K562 (cell line): ENCODE measurements at regions not wholly inside any gene's neighbourhood (a gene's known extent, or its start where the extent isn't known, plus 50 kb on each side); places are given as distances from the start of the nearest gene placed in this dataset.
A peak's percentile ranks its signal among the peaks of the same experiment; 100 is the strongest.

ENCODE experiments used
- ATAC-seq: fragments of 200-7000 bp; cut with Tn5 transposase; 3 replicates; pipeline ENCODE4 v1.9.1; 2020; ENCODE audit warnings: moderate library complexity
- BruUV-seq: library from RNA; stranded (reverse); fragments of 400-500 nt; replicated peaks from 2 replicates; lab custom pipeline; 2021; lab: Mats Ljungman, UMichigan
- CTCF ChIA-PET: fragments of 300-600 bp; formaldehyde crosslinking; extraction: SDS; loops from one replicate; lab custom pipeline; 2021; ENCODE audit warnings: low intra/inter-chr PET ratio; lab: Yijun Ruan, JAX
- POLR2A ChIA-PET: fragments of 300-600, 350-650 bp; sonication (Branson Sonifier 250); formaldehyde crosslinking; extraction: SDS; loops from one replicate; lab custom pipeline; 2021; ENCODE audit warnings: antibody characterized with exemption, inconsistent platforms; lab: Yijun Ruan, JAX
- DNase-seq, 4 experiments: peaks; one replicate each; pipeline versions ENCODE4 v3.0.0 to v3.0.0-alpha.2; 2011 to 2018; ENCODE audit warnings: low spot score in 3 of 4, mixed read lengths in 3 of 4; ENCODE audit errors: extremely low read depth in 1 of 4
- FAIRE-seq: peaks from 2 replicates; lab custom pipeline; 2011; peaks lifted over from hg19 to GRCh38; lab: Jason Lieb, UNC
- H2AFZ ChIP-seq: 2 replicates; pipeline ENCODE4 v1.6.0; 2011; ENCODE audit warnings: low read depth, low read length, control low read depth, inconsistent platforms
- H3K27ac ChIP-seq: fragments of 200-600 bp; 3 replicates; pipeline ENCODE4 v1.8.0; 2011; ENCODE audit warnings: low read depth, mild to moderate bottlenecking, control low read depth, inconsistent platforms, low read length, moderate library complexity, mixed read lengths; ENCODE audit errors: extremely low read depth
- H3K27me3 ChIP-seq, 2 experiments: fragments of 300-600 bp in 1 of 2; 2 replicates in 1 of 2; 3 replicates in 1 of 2; pipeline versions ENCODE4 v1.6.0 to v1.8.0; 2011; ENCODE audit warnings: inconsistent platforms in 2 of 2, low read length in 2 of 2, mild to moderate bottlenecking in 1 of 2, mixed read lengths in 1 of 2, moderate library complexity in 1 of 2; ENCODE audit not compliant: control insufficient read depth in 2 of 2, insufficient read depth in 2 of 2
- H3K36me3 ChIP-seq: fragments of 300-600 bp; 3 replicates; pipeline ENCODE4 v1.8.0; 2011; ENCODE audit warnings: mild to moderate bottlenecking, low read length, inconsistent platforms; ENCODE audit not compliant: control insufficient read depth, insufficient read depth
- H3K4me1 ChIP-seq, 2 experiments: fragments of 200-600 bp in 1 of 2; replicated peaks in 1 of 2; 2 replicates in 1 of 2; 3 replicates in 1 of 2; pipeline versions ENCODE4 v1.5.1 to v1.8.0; 2011; ENCODE audit warnings: inconsistent platforms in 2 of 2, low read length in 2 of 2, mild to moderate bottlenecking in 1 of 2, mixed read lengths in 1 of 2, moderate library complexity in 1 of 2; ENCODE audit not compliant: control insufficient read depth in 2 of 2, insufficient read depth in 2 of 2
- H3K4me2 ChIP-seq: 2 replicates; pipeline ENCODE4 v1.6.1; 2011; ENCODE audit warnings: low read length, control low read depth, inconsistent platforms, mixed read lengths; ENCODE audit not compliant: insufficient read depth
- H3K4me3 ChIP-seq: fragments of 200-600 bp; sonication (generic), shearing (Covaris generic); 2 replicates; pipeline ENCODE4 v1.5.1; 2016; ENCODE audit warnings: control low read depth, inconsistent platforms
- H3K79me2 ChIP-seq: fragments of 200-600 bp; 3 replicates; pipeline ENCODE4 v1.8.0; 2011; ENCODE audit warnings: low read length, inconsistent platforms; ENCODE audit not compliant: control insufficient read depth, insufficient read depth
- H3K9ac ChIP-seq, 2 experiments: 2 replicates each; pipeline versions ENCODE4 v1.6.0 to v1.6.1; 2011; ENCODE audit warnings: low read depth in 2 of 2, low read length in 2 of 2, control low read depth in 1 of 2, inconsistent platforms in 1 of 2, mild to moderate bottlenecking in 1 of 2, mixed read lengths in 1 of 2; ENCODE audit not compliant: insufficient read depth in 1 of 2
- H3K9me1 ChIP-seq: one replicate; pipeline ENCODE4 v1.6.0; 2011; ENCODE audit warnings: inconsistent platforms, mild to moderate bottlenecking, low read length, moderate library complexity; ENCODE audit not compliant: control insufficient read depth, insufficient read depth
- H3K9me3 ChIP-seq: replicated peaks from 2 replicates; pipeline ENCODE4 v1.5.1; 2011; ENCODE audit warnings: low read depth, low read length, inconsistent platforms; ENCODE audit not compliant: control insufficient read depth, insufficient read depth
- H4K20me1 ChIP-seq: replicated peaks from 2 replicates; pipeline ENCODE4 v1.6.1; 2011; ENCODE audit warnings: low read length, inconsistent platforms, mixed read lengths; ENCODE audit not compliant: control insufficient read depth, insufficient read depth
- CBFA2T2 ChIP-seq: fragments of 450-650 bp; conservative IDR thresholded peaks from 2 replicates; pipeline ENCODE4 v1.6.1; 2017; ENCODE audit warnings: mild to moderate bottlenecking
- GATA2 ChIP-seq: sonication (generic); formaldehyde crosslinking; IDR thresholded peaks from 2 replicates; pipeline ENCODE4 v1.4.0; 2020; ENCODE audit warnings: mild to moderate bottlenecking, missing genetic modification reagents
- MED1 ChIP-seq: sonication (generic); formaldehyde crosslinking; IDR thresholded peaks from 2 replicates; pipeline ENCODE4 v1.8.1; 2023; ENCODE audit warnings: missing genetic modification reagents, borderline replicate concordance
- PCBP2 ChIP-seq: fragments of 200-400 bp; formaldehyde crosslinking; IDR thresholded peaks from 2 replicates; pipeline ENCODE4 v1.6.1; 2018; ENCODE audit warnings: low read length, low read depth, mild to moderate bottlenecking, moderate library complexity; ENCODE audit not compliant: poor library complexity, severe bottlenecking
- SMARCA5 ChIP-seq: fragments of 450-650 bp; IDR thresholded peaks from 2 replicates; pipeline ENCODE4 v1.6.1; 2016
- SP1 ChIP-seq: sonication (generic); formaldehyde crosslinking; IDR thresholded peaks from 2 replicates; pipeline ENCODE4 v1.8.1; 2022; ENCODE audit warnings: mild to moderate bottlenecking, missing genetic modification reagents
- TAL1 ChIP-seq: fragments of 450-650 bp; IDR thresholded peaks from 2 replicates; pipeline ENCODE4 v1.6.1; 2016; ENCODE audit warnings: mild to moderate bottlenecking
- ZFX ChIP-seq: sonication (generic); formaldehyde crosslinking; IDR thresholded peaks from 2 replicates; pipeline ENCODE4 v1.8.0; 2022; ENCODE audit warnings: mild to moderate bottlenecking, missing genetic modification reagents, moderate library complexity
- ZKSCAN1 ChIP-seq: fragments of 150-350 bp; IDR thresholded peaks from 2 replicates; pipeline ENCODE4 v1.6.1; 2016; ENCODE audit warnings: low read depth, low read length
- ZNF253 ChIP-seq: fragments of 250-450 bp; sonication (Bioruptor Pico); conservative IDR thresholded peaks from 2 replicates; pipeline ENCODE4 v1.6.1; 2021; ENCODE audit warnings: mild to moderate bottlenecking
- ZNF436 ChIP-seq: fragments of 250-450, 450-650 bp; sonication (Bioruptor Pico); formaldehyde crosslinking; IDR thresholded peaks from 2 replicates; pipeline ENCODE4 v1.7.0; 2020; ENCODE audit warnings: mild to moderate bottlenecking
- WGBS: fragments of 100-300 bp; shearing (Covaris generic); methylation state at CpG from one replicate; pipeline ENCODE4 v1.1.6; 2016; ENCODE audit warnings: low coverage, mixed read lengths; ENCODE audit not compliant: insufficient coverage; ENCODE audit errors: missing lambda C conversion rate; 5-methylcytosine and 5-hydroxymethylcytosine counted together
- in situ Hi-C: fragments of 300-500 bp; cut with MboI; formaldehyde crosslinking; loops from 4 replicates; pipeline ENCODE4 v1.15.0; 2018; ENCODE audit warnings: inconsistent platforms, mixed read lengths
- intact Hi-C: fragments of 100-400 bp; cut with micrococcal nuclease; formaldehyde crosslinking; loops from 2 replicates; pipeline ENCODE4 v1.14.2; 2022
- TF ChIP-seq, protein P1 (sequence below): fragments of 450-650 bp; IDR thresholded peaks from 2 replicates; pipeline ENCODE4 v1.6.1; 2016; ENCODE audit warnings: antibody characterized with exemption

DNA sequence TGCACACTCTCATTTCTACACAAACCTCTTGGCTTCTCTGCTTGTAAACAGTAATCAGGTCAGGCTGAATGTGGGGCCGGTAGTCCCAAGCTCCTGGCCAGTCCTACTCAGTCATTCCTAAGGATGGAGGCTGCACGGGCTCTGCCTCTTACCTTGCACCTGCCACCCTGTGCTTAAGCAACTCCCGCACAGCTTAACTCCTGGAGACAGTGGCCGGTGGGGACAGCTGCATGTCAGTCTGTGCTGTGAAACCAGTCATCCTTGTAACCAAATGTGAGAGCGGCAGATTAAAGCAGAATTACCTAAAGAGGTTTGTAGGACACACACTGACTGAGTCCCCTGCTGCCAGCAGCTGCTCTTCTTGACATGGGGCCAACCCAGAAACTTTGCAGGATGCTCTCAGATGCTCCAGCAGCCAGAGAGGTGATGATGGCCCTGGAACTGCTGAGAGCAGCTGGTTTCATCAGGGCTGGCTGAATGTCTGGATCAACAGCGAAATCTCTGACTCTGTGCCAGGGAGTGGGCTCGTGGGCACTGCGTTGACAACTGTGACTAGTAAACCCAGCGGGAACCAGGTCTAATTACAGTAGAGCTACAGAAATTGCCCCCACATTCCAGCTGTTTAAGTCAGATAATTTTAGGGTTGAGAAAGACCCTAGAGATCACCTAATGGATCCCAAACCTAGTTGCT lies 123.7 kb downstream of the ANAPC4 start:
- DNase-seq (no peak), FAIRE-seq (no peak), ATAC-seq (no peak)
- H3K9me3 ChIP-seq, result no peaks in the 10 kb centered on the region
- WGBS, result 2% methylated on average over 9 of the region's 9 CpGs
- in situ Hi-C loops, result no loop called here
- CTCF ChIA-PET, result no interaction called here
- peaks cover 0 to 8% of the 10 kb centered on the region in 2 experiments; a peak in 1 of 5 replicates for H3K27me3 ChIP-seq
- H3K36me3 ChIP-seq, result no peaks in the 10 kb centered on the region
- H3K9me1 ChIP-seq, result no peaks in the 10 kb centered on the region
- no peaks in the 10 kb centered on the region for H3K79me2 ChIP-seq
- H4K20me1 ChIP-seq, result no peaks in the 10 kb centered on the region
- H2AFZ ChIP-seq, result no peak overlapping the region
- intact Hi-C loops, result no loop called here
- H3K4me3 ChIP-seq, result no peak overlapping the region
- POLR2A ChIA-PET, result interaction anchor here (1.6 kb wide), 1 partner anchor 9 kb away, joined by 3 read pairs; no protein-coding TSS in a partner anchor
- H3K27ac ChIP-seq, result no peak overlapping the region
- TF ChIP-seq ZNF253 (CRISPR knock-in tag), result no peak
- no peak for TF ChIP-seq ZNF436 (CRISPR knock-in tag)
- TF ChIP-seq CBFA2T2, result no peak
- TF ChIP-seq, protein P1, sequence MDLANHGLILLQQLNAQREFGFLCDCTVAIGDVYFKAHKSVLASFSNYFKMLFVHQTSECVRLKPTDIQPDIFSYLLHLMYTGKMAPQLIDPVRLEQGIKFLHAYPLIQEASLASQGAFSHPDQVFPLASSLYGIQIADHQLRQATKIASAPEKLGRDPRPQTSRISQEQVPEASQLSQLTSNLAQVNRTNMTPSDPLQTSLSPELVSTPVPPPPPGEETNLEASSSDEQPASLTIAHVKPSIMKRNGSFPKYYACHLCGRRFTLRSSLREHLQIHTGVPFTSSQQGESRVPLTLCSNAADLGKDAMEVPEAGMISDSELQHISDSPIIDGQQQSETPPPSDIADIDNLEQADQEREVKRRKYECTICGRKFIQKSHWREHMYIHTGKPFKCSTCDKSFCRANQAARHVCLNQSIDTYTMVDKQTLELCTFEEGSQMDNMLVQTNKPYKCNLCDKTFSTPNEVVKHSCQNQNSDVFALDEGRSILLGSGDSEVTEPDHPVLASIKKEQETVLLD, result no peak
- no peak for TF ChIP-seq TAL1
- TF ChIP-seq MED1 (CRISPR knock-in tag), result no peak
- TF ChIP-seq GATA2, result no peak
- no peak for TF ChIP-seq ZKSCAN1
- TF ChIP-seq SP1 (CRISPR knock-in tag), result no peak
- no peak for TF ChIP-seq PCBP2
- TF ChIP-seq ZFX, result no peak
- no peak for TF ChIP-seq SMARCA5
- TF ChIP-seq, all 486 proteins: peak for 0
- Histone ChIP-seq H3K4me1 (no peaks in the 10 kb centered on the region), H3K4me2 (no peak overlapping the region), H3K9ac (peak overlapping the region in 1 of 2 experiments; percentile 64; a peak in 1 of 4 replicates)
- no TSS peak for BruUV-seq
